NCI-H128 (cell line): ENCODE measurements at regions not wholly inside any gene's neighbourhood (a gene's known extent, or its start where the extent isn't known, plus 50 kb on each side); places are given as distances from the start of the nearest gene placed in this dataset.
"Not testable (repeated sequence)": the region's sequence is repeated elsewhere in the genome, so short reads cannot be mapped to it uniquely, and the experiment has no call there.

Experiments
- DNase-seq: peaks from one replicate; lab custom pipeline; 2025; ENCODE audit not compliant: unreplicated experiment; lab: John Stamatoyannopoulos, UW

- no peak for DNase-seq
Observed at GRCh38 chr12:89289720-89290119, 62.6 kb downstream of the DUSP6 start.

- DNase-seq = no peak
Observed at GRCh38 chr12:89288959-89289358, 63.3 kb downstream of the DUSP6 start.

DNA sequence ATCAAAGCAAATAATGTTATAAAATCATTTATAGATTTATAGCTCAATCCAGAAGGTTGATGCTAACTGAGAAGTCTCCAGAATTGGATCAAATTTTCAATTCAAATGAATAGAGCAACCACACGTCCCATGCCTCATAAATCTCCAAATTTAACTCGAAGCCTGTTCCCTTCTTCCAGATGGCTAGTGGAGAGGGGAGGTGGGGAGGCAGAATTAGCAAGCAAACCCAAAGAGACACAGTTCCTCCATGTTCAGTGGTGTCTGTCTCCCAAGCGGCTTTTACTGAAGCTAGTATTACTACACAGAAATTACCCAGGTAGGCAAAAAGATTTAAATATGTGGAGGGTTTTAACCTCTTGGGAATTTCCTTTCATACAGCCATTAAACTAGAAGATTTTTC, 65.8 kb downstream of the DUSP6 start:
- no peak for DNase-seq

DNA sequence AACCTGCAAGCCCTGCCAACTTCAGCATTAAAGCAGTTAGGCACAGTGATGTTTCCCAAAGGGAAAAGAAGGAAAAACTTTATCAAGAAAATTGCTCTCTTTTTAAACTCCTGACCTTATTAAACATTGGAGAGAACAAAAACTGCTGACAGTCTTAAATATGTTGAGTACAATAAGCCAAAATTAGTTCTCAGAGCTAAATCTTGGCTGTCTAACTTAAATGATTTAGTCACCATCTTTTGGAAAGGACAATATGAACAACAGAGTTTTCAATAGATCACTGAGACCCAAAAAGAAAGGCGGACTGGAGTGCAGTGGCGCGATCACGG, 70.8 kb downstream of the DUSP6 start:
- no peak for DNase-seq

DNA sequence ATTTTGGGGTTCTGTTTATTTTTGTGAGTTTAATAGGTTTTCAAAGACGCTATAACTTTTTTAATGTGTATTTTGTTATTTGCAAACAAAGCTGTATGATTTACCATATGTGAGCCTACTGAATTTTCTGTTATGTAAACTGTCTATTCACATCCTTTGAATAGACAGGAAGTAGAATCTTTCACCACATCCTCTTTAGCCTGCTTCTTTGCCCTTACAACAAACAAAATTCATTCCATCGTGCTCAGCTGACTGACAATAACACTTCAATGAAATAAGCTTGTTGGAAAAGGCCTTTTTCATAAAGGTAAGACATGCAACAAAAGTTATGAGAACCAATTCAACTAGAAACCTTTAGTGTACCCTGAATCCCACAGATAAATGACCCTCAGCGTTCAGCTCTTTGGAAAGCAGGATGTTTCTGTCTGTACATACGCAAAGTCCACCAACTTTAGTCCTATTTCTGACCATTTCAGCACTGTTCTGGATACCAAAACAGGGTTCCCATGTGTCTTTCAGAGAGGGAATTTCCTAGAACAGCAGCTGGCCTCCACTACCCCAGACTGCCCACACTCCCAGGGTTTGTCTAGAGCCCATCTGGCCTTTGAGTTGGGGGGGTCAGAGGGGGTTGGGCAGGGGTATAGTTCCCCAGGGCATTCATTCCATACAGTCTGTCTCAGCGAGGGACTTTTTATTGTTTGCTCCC, 71.3 kb downstream of the DUSP6 start:
- no peak for DNase-seq

GRCh38 chr12:89279499-89279898, 72.8 kb downstream of the DUSP6 start:
- DNase-seq = no peak

DNA sequence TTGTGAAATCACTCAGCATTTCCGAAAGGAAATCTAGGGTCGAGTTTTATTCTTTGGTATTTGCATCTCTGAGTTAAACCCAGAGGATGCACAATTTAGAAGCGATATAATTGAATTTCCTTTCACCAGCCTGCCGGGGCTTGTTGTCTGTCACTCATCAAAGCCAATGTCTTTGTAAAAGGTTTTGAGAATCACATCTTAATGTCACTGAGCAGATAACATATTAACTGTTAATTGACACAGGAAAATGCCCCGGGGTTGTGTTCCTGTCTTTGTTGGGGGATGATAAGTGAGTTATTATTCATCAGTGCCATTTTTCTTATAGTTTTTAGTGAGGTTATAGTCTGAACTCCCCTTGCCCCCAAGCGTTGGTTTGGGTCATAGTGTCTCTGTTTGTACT, 73.4 kb downstream of the DUSP6 start:
- DNase-seq = no peak

- DNase-seq = no peak
Observed at GRCh38 chr12:89278169-89278568, 74.1 kb downstream of the DUSP6 start.

DNA sequence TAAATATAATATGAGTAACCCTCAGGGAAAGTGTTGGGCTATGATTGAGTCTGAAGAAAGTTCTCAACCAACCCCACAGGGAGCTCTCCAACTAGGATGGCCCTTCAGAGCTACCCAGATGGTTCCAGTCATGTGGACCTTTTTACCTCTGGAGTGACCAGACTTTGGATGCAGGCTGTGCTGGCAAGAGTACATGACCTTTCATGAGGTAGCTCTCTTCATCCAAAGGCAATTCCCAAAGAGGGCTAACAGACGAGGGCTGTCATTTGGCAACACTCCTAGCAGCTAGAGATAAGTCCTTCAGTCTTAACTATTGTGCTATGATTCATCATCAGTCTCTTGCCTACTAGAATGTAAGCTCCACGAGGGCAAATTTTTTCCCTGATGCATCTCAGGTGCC, 75.4 kb downstream of the DUSP6 start:
- no peak for DNase-seq

GRCh38 chr12:89273525-89273924, 78.8 kb downstream of the DUSP6 start:
- no peak for DNase-seq

DNA sequence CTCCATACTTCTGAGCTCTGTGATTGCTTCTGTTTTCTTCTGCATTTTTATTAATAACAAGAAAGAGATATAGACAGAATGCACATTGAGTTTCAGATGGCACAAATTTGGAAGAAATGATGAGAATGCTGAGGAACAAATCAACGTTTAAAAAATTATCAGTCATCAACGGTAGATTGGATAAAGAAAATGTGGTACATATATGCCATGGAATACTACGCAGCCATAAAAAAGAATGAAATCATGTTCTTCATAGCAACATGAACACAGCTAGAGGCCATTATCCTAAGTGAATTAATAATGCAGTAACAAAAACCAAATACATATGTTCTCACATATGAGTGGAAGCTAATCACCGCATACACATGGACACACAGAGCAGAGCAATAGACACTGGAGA, 81.8 kb downstream of the DUSP6 start:
- no peak for DNase-seq

DNA sequence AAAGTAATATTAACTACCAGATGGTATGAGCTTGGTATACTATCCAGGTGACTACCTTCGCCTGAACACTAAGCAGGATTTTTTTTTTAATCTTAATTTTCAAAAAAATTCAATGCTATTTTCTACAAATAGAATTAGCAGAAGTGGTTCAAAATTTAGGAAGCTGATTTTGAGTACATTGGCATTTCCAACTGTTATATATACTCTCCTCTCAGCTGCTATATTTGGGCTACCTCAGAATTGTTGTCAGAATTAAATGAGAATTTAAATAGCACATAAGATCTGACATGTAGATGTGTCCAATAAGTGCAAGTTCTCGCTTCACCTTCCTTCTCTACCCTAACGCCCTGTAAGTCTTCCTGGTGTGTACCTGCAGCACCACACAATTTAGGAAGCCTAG, 83.1 kb downstream of the DUSP6 start:
- DNase-seq = no peak

- no peak for DNase-seq
Observed at GRCh38 chr12:89267404-89267803, 84.9 kb downstream of the DUSP6 start.

DNA sequence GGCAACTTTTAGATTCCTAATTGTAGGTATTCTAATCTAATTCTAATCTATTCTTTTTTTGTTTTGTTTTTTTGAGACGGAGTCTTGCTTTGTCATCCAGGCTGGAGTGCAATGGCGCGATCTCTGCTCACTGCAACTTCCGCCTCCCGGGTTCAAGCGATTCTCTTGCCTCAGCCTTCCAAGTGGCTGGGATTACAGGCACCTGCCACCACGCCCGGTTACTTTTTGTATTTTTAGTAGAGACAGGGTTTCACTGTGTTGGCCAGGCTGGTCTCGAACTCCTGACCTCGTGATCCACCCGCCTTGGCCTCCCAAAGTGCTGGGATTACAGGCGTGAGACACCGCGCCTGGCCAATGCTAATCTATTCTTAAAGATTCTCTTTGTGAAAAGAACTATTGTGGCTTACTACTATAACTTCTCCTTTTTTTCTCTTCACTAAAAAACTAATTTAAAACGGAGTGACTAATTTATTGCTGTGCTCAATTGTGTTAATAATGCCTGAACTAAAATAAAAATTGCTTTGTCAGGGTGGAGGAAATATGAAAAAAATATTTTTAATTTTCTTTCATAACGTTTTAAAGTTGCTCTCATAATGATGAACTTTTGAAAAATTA, 85.6 kb downstream of the DUSP6 start:
- DNase-seq = not testable (repeated sequence)

- no peak for DNase-seq
Observed at GRCh38 chr12:89264837-89265236, 87.5 kb downstream of the DUSP6 start.

- DNase-seq = no peak
Observed at GRCh38 chr12:89263900-89264299, 88.4 kb downstream of the DUSP6 start.

GRCh38 chr12:89262855-89263552, 89.3 kb downstream of the DUSP6 start:
- no peak for DNase-seq

DNA sequence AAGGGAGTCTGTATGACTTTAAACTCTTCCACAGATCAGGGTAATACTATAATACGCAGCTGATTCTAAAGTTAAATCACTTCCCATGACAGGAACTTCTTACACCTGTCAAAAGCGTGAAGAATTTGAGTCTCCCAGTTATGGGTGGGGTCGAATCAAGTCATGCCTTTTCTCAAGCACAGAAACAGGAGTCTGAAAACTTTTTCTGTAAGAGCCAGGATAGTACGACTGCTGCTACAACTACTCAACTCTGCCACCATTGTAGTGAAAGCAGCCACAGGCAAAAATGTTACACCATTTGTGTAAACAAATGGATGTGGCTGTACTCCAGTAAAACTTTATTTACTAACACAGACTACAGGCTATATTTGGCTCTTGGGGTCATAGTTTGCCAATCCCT, 90.3 kb downstream of the DUSP6 start:
- DNase-seq = no peak

DNA sequence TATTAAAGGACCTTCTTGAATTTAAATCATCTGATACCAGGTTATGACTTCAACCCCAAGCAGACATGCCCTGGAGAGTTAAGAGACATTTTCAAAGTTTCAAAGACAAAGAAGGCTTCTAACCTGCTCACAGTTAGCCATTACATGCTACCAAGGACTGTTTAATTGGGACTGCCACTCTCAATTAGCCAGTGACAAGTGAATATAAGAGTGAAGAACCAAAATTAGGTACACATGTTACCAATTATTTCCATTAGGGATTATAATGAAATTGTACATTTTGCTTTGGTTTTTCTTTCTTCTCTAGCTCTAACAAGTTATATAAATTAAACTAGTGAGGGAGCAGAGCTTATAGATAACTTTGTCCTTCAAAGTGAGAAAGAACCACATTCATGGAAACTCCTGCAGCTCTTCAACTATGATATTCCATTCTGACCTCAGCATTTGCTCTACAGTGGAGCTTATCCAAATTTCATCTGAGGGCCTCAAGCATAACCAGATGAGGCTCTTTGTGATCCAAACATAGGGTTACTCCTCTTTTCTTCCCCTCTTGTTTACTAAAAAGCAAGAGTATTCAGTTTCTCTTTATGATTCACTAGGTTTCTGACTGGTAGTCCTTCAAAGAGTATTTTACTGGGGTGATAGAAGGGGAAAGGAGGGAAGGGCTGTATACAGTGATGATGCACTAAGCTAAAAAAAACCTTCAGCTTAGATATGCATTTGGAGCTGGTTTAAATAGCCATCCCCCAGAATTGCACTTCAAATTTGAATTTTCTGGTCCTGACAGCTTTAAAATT, 91.3 kb downstream of the DUSP6 start:
- no peak for DNase-seq

DNA sequence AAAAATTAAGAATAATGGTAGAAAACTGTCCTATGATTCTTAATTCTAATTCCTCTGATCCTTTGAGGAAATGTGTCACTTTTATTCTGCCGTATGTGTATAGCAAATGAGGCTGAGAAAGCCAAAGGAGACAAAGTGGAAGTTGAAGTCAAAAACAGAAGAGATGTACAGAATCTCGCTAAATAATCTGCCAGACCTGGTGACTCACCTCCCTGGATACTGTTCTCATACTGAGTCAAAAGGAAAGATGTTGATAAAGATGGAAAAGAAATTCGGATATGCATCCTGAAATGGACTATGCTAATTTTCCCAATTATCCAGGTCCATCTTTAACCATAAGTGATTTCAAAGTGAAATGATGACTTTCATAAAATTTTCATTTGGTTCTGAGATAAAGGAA, 92.5 kb downstream of the DUSP6 start:
- DNase-seq = no peak

- DNase-seq = no peak
Observed at GRCh38 chr12:89258240-89258969, 93.9 kb downstream of the DUSP6 start.
